ENCODE measurements at regions not wholly inside any gene's neighbourhood (a gene's known extent, or its start where the extent isn't known, plus 50 kb on each side); places are given as distances from the start of the nearest gene placed in this dataset.

GRCh38 chr2:64259312-64259711, 115.1 kb upstream of the PELI1 start:
- no peak overlapping the region for H3K4me3 ChIP-seq (ENCODE audit: low read depth, low read length)
- TF ChIP-seq CTCF (IDR thresholded peaks at IDR 0.05; ENCODE audit: insufficient read depth, low read length, severe bottlenecking), result no peak
- FAIRE-seq (no peak), DNase-seq (ENCODE audit: low read depth) (no peak)
- H3K36me3 ChIP-seq (ENCODE audit: control insufficient read depth, insufficient read depth, low read length), result no peaks in the 10 kb centered on the region
- H3K27me3 ChIP-seq (ENCODE audit: control insufficient read depth, insufficient read depth, low read length), result no peaks in the 10 kb centered on the region

- no peak overlapping the region for H3K4me3 ChIP-seq (ENCODE audit: low read depth, low read length)
- no peaks in the 10 kb centered on the region for H3K36me3 ChIP-seq (ENCODE audit: control insufficient read depth, insufficient read depth, low read length)
- TF ChIP-seq CTCF (IDR thresholded peaks at IDR 0.05; ENCODE audit: insufficient read depth, low read length, severe bottlenecking), result no peak
- no peak for FAIRE-seq
- no peaks in the 10 kb centered on the region for H3K27me3 ChIP-seq (ENCODE audit: control insufficient read depth, insufficient read depth, low read length)
- DNase-seq (ENCODE audit: low read depth), result no peak
These were observed 116.0 kb upstream of the PELI1 start for GRCh38 chr2:64260093-64260803.

GRCh38 chr2:64260817-64261216, 116.6 kb upstream of the PELI1 start:
- Histone ChIP-seq H3K4me3 (ENCODE audit: low read depth, low read length) (no peak overlapping the region), H3K27me3 (ENCODE audit: control insufficient read depth, insufficient read depth, low read length) (no peaks in the 10 kb centered on the region), H3K36me3 (ENCODE audit: control insufficient read depth, insufficient read depth, low read length) (no peaks in the 10 kb centered on the region)
- no peak for FAIRE-seq
- DNase-seq (ENCODE audit: low read depth), result no peak
- no peak for TF ChIP-seq CTCF (IDR thresholded peaks at IDR 0.05; ENCODE audit: insufficient read depth, low read length, severe bottlenecking)

- no peak for FAIRE-seq
- Histone ChIP-seq H3K36me3 (ENCODE audit: control insufficient read depth, insufficient read depth, low read length) (no peaks in the 10 kb centered on the region), H3K4me3 (ENCODE audit: low read depth, low read length) (no peak overlapping the region), H3K27me3 (ENCODE audit: control insufficient read depth, insufficient read depth, low read length) (no peaks in the 10 kb centered on the region)
- TF ChIP-seq CTCF (IDR thresholded peaks at IDR 0.05; ENCODE audit: insufficient read depth, low read length, severe bottlenecking), result no peak
- DNase-seq (ENCODE audit: low read depth), result no peak
These were observed 117.9 kb upstream of the PELI1 start for GRCh38 chr2:64262071-64262470.

GRCh38 chr2:64262816-64263215, 118.6 kb upstream of the PELI1 start:
- no peaks in the 10 kb centered on the region for H3K36me3 ChIP-seq (ENCODE audit: control insufficient read depth, insufficient read depth, low read length)
- H3K4me3 ChIP-seq (ENCODE audit: low read depth, low read length), result no peak overlapping the region
- H3K27me3 ChIP-seq (ENCODE audit: control insufficient read depth, insufficient read depth, low read length), result no peaks in the 10 kb centered on the region
- TF ChIP-seq CTCF (IDR thresholded peaks at IDR 0.05; ENCODE audit: insufficient read depth, low read length, severe bottlenecking), result no peak
- FAIRE-seq (no peak), DNase-seq (ENCODE audit: low read depth) (no peak)

GRCh38 chr2:64263315-64263714, 119.1 kb upstream of the PELI1 start:
- peak; percentile 70 for FAIRE-seq
- no peaks in the 10 kb centered on the region for H3K36me3 ChIP-seq (ENCODE audit: control insufficient read depth, insufficient read depth, low read length)
- DNase-seq (ENCODE audit: low read depth), result peak; percentile 92
- H3K4me3 ChIP-seq (ENCODE audit: low read depth, low read length), result no peak overlapping the region
- TF ChIP-seq CTCF (IDR thresholded peaks at IDR 0.05; ENCODE audit: insufficient read depth, low read length, severe bottlenecking), result no peak
- H3K27me3 ChIP-seq (ENCODE audit: control insufficient read depth, insufficient read depth, low read length), result no peaks in the 10 kb centered on the region
